ENCODE measurements at regions not wholly inside any gene's neighbourhood (a gene's known extent, or its start where the extent isn't known, plus 50 kb on each side); places are given as distances from the start of the nearest gene placed in this dataset.

DNA sequence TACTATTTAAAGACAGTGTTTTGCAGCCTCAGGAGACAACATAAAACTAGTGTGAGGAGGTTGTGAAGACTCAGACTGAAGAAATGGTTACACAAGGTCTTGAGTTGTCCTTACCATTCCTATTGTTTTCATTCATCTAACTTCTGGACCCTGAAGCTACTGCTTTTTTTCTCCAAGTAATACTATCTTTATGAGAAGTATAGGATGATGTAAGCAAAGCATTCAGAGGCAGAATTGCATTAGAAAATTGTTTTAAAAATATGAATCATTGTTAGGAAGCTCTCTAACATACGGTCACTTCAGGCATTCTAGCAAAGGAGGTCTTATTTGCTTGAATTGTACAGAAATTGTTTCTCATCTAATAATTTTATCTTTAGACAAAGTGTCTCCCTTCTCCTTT is 357.8 kb downstream of the TLL1 start:
- TF ChIP-seq FOXM1 (IDR thresholded peaks at IDR 0.05; ENCODE audit: borderline replicate concordance, low read depth) (no peak), EP300 (IDR thresholded peaks at IDR 0.05; ENCODE audit: borderline replicate concordance) (no peak), TAF1 (IDR thresholded peaks at IDR 0.05; ENCODE audit: low read depth) (no peak), EGR1 (IDR thresholded peaks at IDR 0.05) (no peak), CEBPB (IDR thresholded peaks at IDR 0.05) (no peak), TCF12 (IDR thresholded peaks at IDR 0.05; ENCODE audit: low read depth) (no peak), ZBTB7A (IDR thresholded peaks at IDR 0.05; ENCODE audit: low read depth) (no peak), YY1 (IDR thresholded peaks at IDR 0.05; ENCODE audit: low read depth) (no peak), RAD21 (IDR thresholded peaks at IDR 0.05; ENCODE audit: low read depth) (no peak), CREB1 (IDR thresholded peaks at IDR 0.05; ENCODE audit: low read depth) (no peak), NFIC (IDR thresholded peaks at IDR 0.05) (no peak), TEAD4 (IDR thresholded peaks at IDR 0.05) (no peak)
- TF ChIP-seq, protein P1, sequence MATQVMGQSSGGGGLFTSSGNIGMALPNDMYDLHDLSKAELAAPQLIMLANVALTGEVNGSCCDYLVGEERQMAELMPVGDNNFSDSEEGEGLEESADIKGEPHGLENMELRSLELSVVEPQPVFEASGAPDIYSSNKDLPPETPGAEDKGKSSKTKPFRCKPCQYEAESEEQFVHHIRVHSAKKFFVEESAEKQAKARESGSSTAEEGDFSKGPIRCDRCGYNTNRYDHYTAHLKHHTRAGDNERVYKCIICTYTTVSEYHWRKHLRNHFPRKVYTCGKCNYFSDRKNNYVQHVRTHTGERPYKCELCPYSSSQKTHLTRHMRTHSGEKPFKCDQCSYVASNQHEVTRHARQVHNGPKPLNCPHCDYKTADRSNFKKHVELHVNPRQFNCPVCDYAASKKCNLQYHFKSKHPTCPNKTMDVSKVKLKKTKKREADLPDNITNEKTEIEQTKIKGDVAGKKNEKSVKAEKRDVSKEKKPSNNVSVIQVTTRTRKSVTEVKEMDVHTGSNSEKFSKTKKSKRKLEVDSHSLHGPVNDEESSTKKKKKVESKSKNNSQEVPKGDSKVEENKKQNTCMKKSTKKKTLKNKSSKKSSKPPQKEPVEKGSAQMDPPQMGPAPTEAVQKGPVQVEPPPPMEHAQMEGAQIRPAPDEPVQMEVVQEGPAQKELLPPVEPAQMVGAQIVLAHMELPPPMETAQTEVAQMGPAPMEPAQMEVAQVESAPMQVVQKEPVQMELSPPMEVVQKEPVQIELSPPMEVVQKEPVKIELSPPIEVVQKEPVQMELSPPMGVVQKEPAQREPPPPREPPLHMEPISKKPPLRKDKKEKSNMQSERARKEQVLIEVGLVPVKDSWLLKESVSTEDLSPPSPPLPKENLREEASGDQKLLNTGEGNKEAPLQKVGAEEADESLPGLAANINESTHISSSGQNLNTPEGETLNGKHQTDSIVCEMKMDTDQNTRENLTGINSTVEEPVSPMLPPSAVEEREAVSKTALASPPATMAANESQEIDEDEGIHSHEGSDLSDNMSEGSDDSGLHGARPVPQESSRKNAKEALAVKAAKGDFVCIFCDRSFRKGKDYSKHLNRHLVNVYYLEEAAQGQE (IDR thresholded peaks at IDR 0.05; ENCODE audit: low read depth): no peak
- TF ChIP-seq, protein P2, sequence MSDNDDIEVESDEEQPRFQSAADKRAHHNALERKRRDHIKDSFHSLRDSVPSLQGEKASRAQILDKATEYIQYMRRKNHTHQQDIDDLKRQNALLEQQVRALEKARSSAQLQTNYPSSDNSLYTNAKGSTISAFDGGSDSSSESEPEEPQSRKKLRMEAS (IDR thresholded peaks at IDR 0.05): no peak
- TF ChIP-seq, protein P3, sequence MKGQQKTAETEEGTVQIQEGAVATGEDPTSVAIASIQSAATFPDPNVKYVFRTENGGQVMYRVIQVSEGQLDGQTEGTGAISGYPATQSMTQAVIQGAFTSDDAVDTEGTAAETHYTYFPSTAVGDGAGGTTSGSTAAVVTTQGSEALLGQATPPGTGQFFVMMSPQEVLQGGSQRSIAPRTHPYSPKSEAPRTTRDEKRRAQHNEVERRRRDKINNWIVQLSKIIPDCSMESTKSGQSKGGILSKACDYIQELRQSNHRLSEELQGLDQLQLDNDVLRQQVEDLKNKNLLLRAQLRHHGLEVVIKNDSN (IDR thresholded peaks at IDR 0.05): no peak

DNA sequence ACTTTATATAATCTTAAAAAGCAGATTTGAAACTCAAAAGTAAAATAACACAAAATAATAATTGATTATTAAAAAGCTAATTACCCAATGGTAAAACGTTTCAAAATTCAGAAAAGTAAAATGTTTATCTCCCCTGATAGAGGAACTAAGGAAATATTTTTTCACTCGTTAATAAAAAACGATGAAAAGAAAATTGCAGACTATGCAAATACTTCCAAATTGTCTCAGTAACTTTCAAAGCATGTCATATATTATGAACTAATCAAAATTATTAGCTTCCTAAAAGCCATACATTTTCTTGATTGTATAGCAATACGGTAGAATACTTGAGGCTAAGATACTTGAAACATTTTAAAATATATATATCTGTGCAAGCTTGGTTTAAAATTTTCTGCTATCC is 366.3 kb downstream of the TLL1 start:
- TF ChIP-seq TAF1 (IDR thresholded peaks at IDR 0.05; ENCODE audit: low read depth) (no peak), NFIC (IDR thresholded peaks at IDR 0.05) (no peak), ZBTB7A (IDR thresholded peaks at IDR 0.05; ENCODE audit: low read depth) (no peak), RAD21 (IDR thresholded peaks at IDR 0.05; ENCODE audit: low read depth) (no peak), TEAD4 (IDR thresholded peaks at IDR 0.05) (no peak), YY1 (IDR thresholded peaks at IDR 0.05; ENCODE audit: low read depth) (no peak), CEBPB (IDR thresholded peaks at IDR 0.05) (no peak), TCF12 (IDR thresholded peaks at IDR 0.05; ENCODE audit: low read depth) (no peak), FOXM1 (IDR thresholded peaks at IDR 0.05; ENCODE audit: borderline replicate concordance, low read depth) (no peak), EP300 (IDR thresholded peaks at IDR 0.05; ENCODE audit: borderline replicate concordance) (no peak)
- TF ChIP-seq, protein P3 (IDR thresholded peaks at IDR 0.05): no peak
- TF ChIP-seq, protein P1 (IDR thresholded peaks at IDR 0.05; ENCODE audit: low read depth): no peak

DNA sequence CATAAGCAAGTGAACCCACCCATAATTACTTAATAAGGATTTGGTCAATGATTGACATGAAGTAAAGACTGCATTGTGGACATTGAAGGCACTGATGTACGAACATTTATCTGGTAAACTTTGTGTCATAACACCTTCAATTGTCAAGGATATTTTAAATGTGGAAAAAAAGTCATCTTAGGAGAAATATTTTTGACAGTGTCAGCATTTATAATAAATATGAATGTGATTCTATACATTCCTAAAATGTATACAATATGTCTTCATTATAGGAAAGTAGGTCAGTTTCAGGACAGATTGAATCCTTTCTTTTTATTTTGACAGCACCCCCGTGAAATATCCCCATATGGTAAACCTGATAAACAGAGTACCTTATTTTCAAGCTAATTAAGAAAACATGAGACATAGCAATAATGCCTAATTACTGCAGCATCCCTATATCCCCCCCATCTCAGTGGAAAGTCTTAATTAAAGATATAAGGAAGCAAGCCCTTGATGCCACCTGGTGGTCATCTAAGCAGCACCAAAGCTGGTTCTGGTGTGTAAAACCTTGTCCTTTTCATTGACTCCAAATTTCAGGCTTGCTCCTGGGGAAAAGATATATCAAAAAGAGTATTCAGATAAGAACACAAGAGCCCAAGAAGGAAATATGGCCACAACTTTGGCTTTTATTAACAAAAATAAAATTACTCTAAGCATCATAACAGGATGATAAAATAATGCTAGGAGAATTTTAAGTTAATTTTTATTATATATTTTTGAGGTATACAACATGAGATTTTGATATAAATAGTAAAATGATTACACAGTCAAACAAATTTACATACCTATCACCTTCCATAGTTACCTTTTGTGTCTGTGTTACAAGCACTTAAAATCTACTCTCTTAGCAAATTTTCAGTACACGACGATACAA is 379.7 kb downstream of the TLL1 start:
- no peak for TF ChIP-seq CEBPB (IDR thresholded peaks at IDR 0.05)
- TF ChIP-seq RAD21 (IDR thresholded peaks at IDR 0.05; ENCODE audit: low read depth): peak; percentile 70

DNA sequence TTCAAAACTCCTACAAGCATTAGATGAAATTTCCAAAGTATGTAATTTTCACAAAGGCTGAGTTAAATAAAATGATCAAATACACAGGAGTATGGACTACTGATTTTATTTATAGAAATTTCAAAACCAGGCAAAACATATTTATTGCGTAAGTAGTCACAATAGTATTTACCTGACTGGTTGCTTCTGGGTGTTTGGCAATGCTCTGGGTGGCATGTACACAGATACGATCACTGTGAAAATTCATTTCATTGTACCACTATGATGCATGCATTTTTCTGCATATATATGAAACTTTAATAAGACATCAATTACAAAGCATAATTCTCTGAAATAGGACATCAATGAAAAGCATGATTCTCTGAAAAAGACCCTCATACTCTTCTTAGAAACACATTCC is 384.2 kb downstream of the TLL1 start:
- TF ChIP-seq EGR1 (IDR thresholded peaks at IDR 0.05): no peak
- no peak for TF ChIP-seq CREB1 (IDR thresholded peaks at IDR 0.05; ENCODE audit: low read depth)
- no peak for TF ChIP-seq TEAD4 (IDR thresholded peaks at IDR 0.05)
- TF ChIP-seq, protein P1 (IDR thresholded peaks at IDR 0.05; ENCODE audit: low read depth): no peak
- TF ChIP-seq EP300 (IDR thresholded peaks at IDR 0.05; ENCODE audit: borderline replicate concordance): no peak

DNA sequence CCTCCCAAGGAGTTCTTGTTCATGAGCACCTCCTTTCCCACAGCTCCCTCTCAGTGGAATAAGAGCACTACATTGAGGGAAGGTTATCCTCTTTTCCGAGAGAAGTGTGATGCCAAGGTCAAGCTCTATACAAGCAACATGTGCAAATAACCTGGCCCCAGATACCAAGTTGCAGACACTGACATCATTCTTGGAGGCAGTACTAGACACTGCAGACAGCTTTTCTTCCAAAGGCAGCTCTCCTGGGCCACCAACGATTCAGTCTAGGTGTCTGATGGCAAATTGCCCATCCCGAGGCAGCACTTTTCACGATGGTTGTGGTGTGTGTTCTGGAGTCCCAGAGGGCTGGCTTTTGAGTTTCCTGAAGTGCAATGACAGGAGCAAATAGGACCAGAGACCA is 384.9 kb downstream of the TLL1 start:
- no peak for TF ChIP-seq CREB1 (IDR thresholded peaks at IDR 0.05; ENCODE audit: low read depth)
- TF ChIP-seq, protein P1 (IDR thresholded peaks at IDR 0.05; ENCODE audit: low read depth): no peak
- TF ChIP-seq EP300 (IDR thresholded peaks at IDR 0.05; ENCODE audit: borderline replicate concordance): no peak
- no peak for TF ChIP-seq RAD21 (IDR thresholded peaks at IDR 0.05; ENCODE audit: low read depth)
- no peak for TF ChIP-seq YY1 (IDR thresholded peaks at IDR 0.05; ENCODE audit: low read depth)
- TF ChIP-seq, protein P2 (IDR thresholded peaks at IDR 0.05): no peak
- no peak for TF ChIP-seq TCF12 (IDR thresholded peaks at IDR 0.05; ENCODE audit: low read depth)
- no peak for TF ChIP-seq ZBTB7A (IDR thresholded peaks at IDR 0.05; ENCODE audit: low read depth)
- TF ChIP-seq EGR1 (IDR thresholded peaks at IDR 0.05): no peak
- no peak for TF ChIP-seq TEAD4 (IDR thresholded peaks at IDR 0.05)
- no peak for TF ChIP-seq CEBPB (IDR thresholded peaks at IDR 0.05)
- TF ChIP-seq NFIC (IDR thresholded peaks at IDR 0.05): no peak
- no peak for TF ChIP-seq FOXM1 (IDR thresholded peaks at IDR 0.05; ENCODE audit: borderline replicate concordance, low read depth)
- no peak for TF ChIP-seq TAF1 (IDR thresholded peaks at IDR 0.05; ENCODE audit: low read depth)
- TF ChIP-seq, protein P3 (IDR thresholded peaks at IDR 0.05): no peak

All from Ishikawa (cell line).